Stomach (tissue), 4 donors: ENCODE measurements at regions not wholly inside any gene's neighbourhood (a gene's known extent, or its start where the extent isn't known, plus 50 kb on each side); places are given as distances from the start of the nearest gene placed in this dataset.

Experiments
- POLR2A ChIP-seq, 4 donors: fragments of 450-650 bp; IDR thresholded peaks; one replicate each; pipeline ENCODE4 v1.6.1; 2016; ENCODE audit warnings: antibody characterized with exemption in 4 of 4, control low read depth in 2 of 4, mild to moderate bottlenecking in 1 of 4, moderate library complexity in 1 of 4
- TF ChIP-seq, protein P1 (sequence below), 7 experiments: fragments of 450-650 bp in 4 of 7; fragments of 200-600 bp in 3 of 7; sonication (generic) in 3 of 7; IDR thresholded peaks; one replicate each; pipeline ENCODE4 v1.5.1; 2016 to 2019; ENCODE audit warnings: antibody characterized with exemption in 7 of 7, control low read depth in 2 of 7, mild to moderate bottlenecking in 1 of 7

DNA sequence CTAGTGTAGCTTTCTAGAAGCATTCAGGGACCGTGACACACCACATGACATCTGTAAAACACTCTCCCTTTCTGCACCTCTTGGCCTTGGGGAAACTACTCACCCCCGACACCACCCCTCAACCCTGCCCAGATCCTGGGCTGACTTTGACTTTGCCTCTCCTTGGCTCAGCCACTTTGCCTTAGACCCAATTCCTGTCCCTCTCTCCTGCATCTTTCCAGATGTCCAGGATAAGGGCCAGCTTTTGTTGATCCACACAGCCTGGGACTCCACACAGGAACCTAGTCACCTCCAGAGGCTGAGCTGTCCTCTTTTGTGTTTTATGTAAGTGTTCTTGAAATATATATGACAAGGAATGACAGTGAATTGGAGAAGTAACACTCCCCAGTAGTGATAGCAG, 153.7 kb upstream of the PLXNC1 start:
- TF ChIP-seq POLR2A (IDR thresholded peaks at IDR 0.05) = no peak
- TF ChIP-seq, protein P1, sequence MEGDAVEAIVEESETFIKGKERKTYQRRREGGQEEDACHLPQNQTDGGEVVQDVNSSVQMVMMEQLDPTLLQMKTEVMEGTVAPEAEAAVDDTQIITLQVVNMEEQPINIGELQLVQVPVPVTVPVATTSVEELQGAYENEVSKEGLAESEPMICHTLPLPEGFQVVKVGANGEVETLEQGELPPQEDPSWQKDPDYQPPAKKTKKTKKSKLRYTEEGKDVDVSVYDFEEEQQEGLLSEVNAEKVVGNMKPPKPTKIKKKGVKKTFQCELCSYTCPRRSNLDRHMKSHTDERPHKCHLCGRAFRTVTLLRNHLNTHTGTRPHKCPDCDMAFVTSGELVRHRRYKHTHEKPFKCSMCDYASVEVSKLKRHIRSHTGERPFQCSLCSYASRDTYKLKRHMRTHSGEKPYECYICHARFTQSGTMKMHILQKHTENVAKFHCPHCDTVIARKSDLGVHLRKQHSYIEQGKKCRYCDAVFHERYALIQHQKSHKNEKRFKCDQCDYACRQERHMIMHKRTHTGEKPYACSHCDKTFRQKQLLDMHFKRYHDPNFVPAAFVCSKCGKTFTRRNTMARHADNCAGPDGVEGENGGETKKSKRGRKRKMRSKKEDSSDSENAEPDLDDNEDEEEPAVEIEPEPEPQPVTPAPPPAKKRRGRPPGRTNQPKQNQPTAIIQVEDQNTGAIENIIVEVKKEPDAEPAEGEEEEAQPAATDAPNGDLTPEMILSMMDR (IDR thresholded peaks at IDR 0.05) = no peak
